GM12878 (cell line): ENCODE measurements at regions not wholly inside any gene's neighbourhood (a gene's known extent, or its start where the extent isn't known, plus 50 kb on each side); places are given as distances from the start of the nearest gene placed in this dataset.

Experiments
- ATAC-seq: fragments of 200-7000 bp; cut with Tn5 transposase; 3 replicates; pipeline ENCODE4 v1.9.1; 2020; ENCODE audit warnings: mild to moderate bottlenecking, moderate library complexity
- BruUV-seq: library from RNA; stranded (reverse); fragments of 400-500 nt; replicated peaks from 2 replicates; lab custom pipeline; 2021; lab: Mats Ljungman, UMichigan
- CTCF ChIA-PET: fragments of 300-600 bp; sonication (Branson Sonifier 250); formaldehyde crosslinking; extraction: SDS; loops from one replicate; lab custom pipeline; 2021; ENCODE audit warnings: inconsistent platforms; lab: Yijun Ruan, JAX
- POLR2A ChIA-PET: fragments of 350-600 bp; formaldehyde crosslinking; extraction: SDS; loops from one replicate; lab custom pipeline; 2021; ENCODE audit warnings: inconsistent platforms; lab: Charles Lee
- RAD21 ChIA-PET: fragments of 300-600 bp; sonication (Branson Sonifier 250); formaldehyde crosslinking; loops from one replicate; lab custom pipeline; 2023; ENCODE audit warnings: antibody characterized with exemption; ENCODE audit not compliant: unreplicated experiment; lab: Charles Lee
- SMC1A ChIA-PET: fragments of 300-600 bp; sonication (Branson Sonifier 250); formaldehyde crosslinking; loops from one replicate; lab custom pipeline; 2023; ENCODE audit not compliant: unreplicated experiment, uncharacterized antibody; lab: Charles Lee
- DNase-seq: peaks from one replicate; pipeline ENCODE4 v3.0.0-alpha.2; 2011; ENCODE audit warnings: low read depth, low spot score
- FAIRE-seq: peaks from 3 replicates; lab custom pipeline; 2011; peaks lifted over from hg19 to GRCh38; lab: Jason Lieb, UNC
- H2AFZ ChIP-seq: 2 replicates; pipeline ENCODE4 v1.6.0; 2011; ENCODE audit warnings: low read depth, low read length, control low read depth; ENCODE audit not compliant: control insufficient read depth
- H3K27ac ChIP-seq: 2 replicates; pipeline ENCODE4 v1.5.1; 2011; ENCODE audit warnings: control low read depth; ENCODE audit not compliant: control insufficient read depth, insufficient read depth
- H3K27me3 ChIP-seq, 2 experiments: replicated peaks in 1 of 2; 2 replicates each; pipeline versions ENCODE4 v1.6.0 to v1.6.1; 2011; ENCODE audit warnings: low read length in 1 of 2; ENCODE audit not compliant: control insufficient read depth in 2 of 2, insufficient read depth in 2 of 2
- H3K36me3 ChIP-seq, 2 experiments: 2 replicates each; pipeline ENCODE4 v1.5.1; 2011; ENCODE audit warnings: low read length in 1 of 2; ENCODE audit not compliant: control insufficient read depth in 2 of 2, insufficient read depth in 2 of 2
- H3K4me1 ChIP-seq: 2 replicates; pipeline ENCODE4 v1.6.1; 2011; ENCODE audit warnings: mild to moderate bottlenecking, low read length, moderate library complexity, mixed read lengths; ENCODE audit not compliant: control insufficient read depth, insufficient read depth
- H3K4me2 ChIP-seq: 2 replicates; pipeline ENCODE4 v1.6.0; 2011; ENCODE audit warnings: control low read depth; ENCODE audit not compliant: control insufficient read depth, insufficient read depth
- H3K4me3 ChIP-seq: fragments of 200-600 bp; sonication (generic); 2 replicates; pipeline ENCODE4 v1.5.1; 2016
- H3K79me2 ChIP-seq: 2 replicates; pipeline ENCODE4 v1.6.0; 2011; ENCODE audit warnings: low read length; ENCODE audit not compliant: control insufficient read depth, insufficient read depth
- H3K9ac ChIP-seq: 2 replicates; pipeline ENCODE4 v1.8.0; 2011; ENCODE audit warnings: low read length, control low read depth, mixed read lengths; ENCODE audit not compliant: control insufficient read depth, insufficient read depth
- H3K9me3 ChIP-seq: replicated peaks from 3 replicates; pipeline ENCODE4 v1.5.1; 2011; ENCODE audit warnings: mild to moderate bottlenecking, low read length; ENCODE audit not compliant: control insufficient read depth, insufficient read depth
- H4K20me1 ChIP-seq: 2 replicates; pipeline ENCODE4 v1.6.0; 2011; ENCODE audit not compliant: control insufficient read depth, insufficient read depth
- BCLAF1 ChIP-seq: fragments of 450-650 bp; IDR thresholded peaks from 2 replicates; pipeline ENCODE4 v1.6.1; 2017; ENCODE audit warnings: antibody characterized with exemption, mild to moderate bottlenecking, moderate library complexity
- CTCF ChIP-seq, 3 experiments: IDR thresholded peaks in 2 of 3; conservative IDR thresholded peaks in 1 of 3; 2 replicates each; pipeline ENCODE4 v1.5.1; 2011; ENCODE audit warnings: low read depth in 3 of 3, low read length in 3 of 3, mild to moderate bottlenecking in 3 of 3, control low read depth in 2 of 3, moderate library complexity in 2 of 3, inconsistent platforms in 1 of 3, mixed read lengths in 1 of 3; ENCODE audit not compliant: control insufficient read depth in 2 of 3, insufficient read depth in 1 of 3; ENCODE audit errors: extremely low read depth in 1 of 3
- KDM1A ChIP-seq: fragments of 200-600 bp; sonication (generic); IDR thresholded peaks from 2 replicates; pipeline ENCODE4 v1.6.1; 2016; ENCODE audit warnings: borderline replicate concordance
- KLF5 ChIP-seq: fragments of 450-650 bp; IDR thresholded peaks from 2 replicates; pipeline ENCODE4 v1.6.1; 2014; ENCODE audit warnings: mild to moderate bottlenecking; ENCODE audit not compliant: partially characterized antibody
- MEF2A ChIP-seq: IDR thresholded peaks from 2 replicates; pipeline ENCODE4 v1.6.1; 2011; ENCODE audit warnings: low read depth, mild to moderate bottlenecking, low read length, moderate library complexity; ENCODE audit not compliant: insufficient read depth
- NR2F1 ChIP-seq: fragments of 450-650 bp; conservative IDR thresholded peaks from 2 replicates; pipeline ENCODE4 v1.6.1; 2017; ENCODE audit warnings: mild to moderate bottlenecking
- PAX8 ChIP-seq: fragments of 450-650 bp; IDR thresholded peaks from 2 replicates; pipeline ENCODE4 v1.6.1; 2017; ENCODE audit warnings: mild to moderate bottlenecking, moderate library complexity
- PKNOX1 ChIP-seq: fragments of 450-650 bp; IDR thresholded peaks from 2 replicates; pipeline ENCODE4 v1.6.1; 2016; ENCODE audit warnings: mild to moderate bottlenecking
- PML ChIP-seq: IDR thresholded peaks from 2 replicates; pipeline ENCODE4 v1.6.1; 2012; ENCODE audit warnings: low read length, inconsistent platforms
- RB1 ChIP-seq: fragments of 450-650 bp; formaldehyde crosslinking; IDR thresholded peaks from 2 replicates; pipeline ENCODE4 v1.6.1; 2017; ENCODE audit warnings: mild to moderate bottlenecking, borderline replicate concordance
- RBBP5 ChIP-seq: fragments of 200-600 bp; sonication (generic); conservative IDR thresholded peaks from 2 replicates; pipeline ENCODE4 v1.6.1; 2016
- RFX5 ChIP-seq: IDR thresholded peaks from 2 replicates; pipeline ENCODE4 v1.6.1; 2011; ENCODE audit warnings: low read depth, low read length, improper control_type of control experiment
- SMAD5 ChIP-seq: IDR thresholded peaks from 2 replicates; pipeline ENCODE4 v1.6.1; 2016; ENCODE audit warnings: antibody characterized with exemption, low read depth
- TCF7 ChIP-seq: IDR thresholded peaks from 2 replicates; pipeline ENCODE4 v1.6.1; 2014; ENCODE audit warnings: antibody characterized with exemption, borderline replicate concordance
- ZNF207 ChIP-seq: fragments of 450-650 bp; IDR thresholded peaks from 2 replicates; pipeline ENCODE4 v1.6.1; 2014; ENCODE audit warnings: antibody characterized with exemption, mild to moderate bottlenecking, borderline replicate concordance
- ZNF622 ChIP-seq: fragments of 450-650 bp; IDR thresholded peaks from 2 replicates; pipeline ENCODE4 v1.6.1; 2017; ENCODE audit warnings: mild to moderate bottlenecking, inconsistent platforms
- ZZZ3 ChIP-seq: IDR thresholded peaks from 2 replicates; pipeline ENCODE4 v1.6.1; 2011; ENCODE audit warnings: low read depth; ENCODE audit not compliant: control insufficient read depth, insufficient read length
- WGBS: methylation state at CpG from one replicate; pipeline ENCODE4 v1.1.6; 2016; ENCODE audit warnings: low lambda C conversion rate; ENCODE audit not compliant: insufficient replicate concordance, insufficient coverage; ENCODE audit errors: missing lambda C conversion rate; 5-methylcytosine and 5-hydroxymethylcytosine counted together
- in situ Hi-C: fragments of 300-500 bp; cut with MboI; formaldehyde crosslinking; loops from 9 replicates; pipeline ENCODE4 v1.14.3; 2018; ENCODE audit warnings: mixed read lengths
- intact Hi-C: fragments of 100-400 bp; cut with micrococcal nuclease; formaldehyde crosslinking; loops from one replicate; pipeline ENCODE4 v1.14.2; 2022; ENCODE audit not compliant: unreplicated experiment
- TF ChIP-seq, protein P1 (sequence below): IDR thresholded peaks from 2 replicates; pipeline ENCODE4 v1.6.1; 2012; ENCODE audit warnings: low read depth, low read length, improper control_type of control experiment

- H2AFZ ChIP-seq, result no peak overlapping the region
- POLR2A ChIA-PET, result no interaction called here
- RAD21 ChIA-PET, result no interaction called here
- H3K27ac ChIP-seq, result no peak overlapping the region
- H3K4me1 ChIP-seq, result no peaks in the 10 kb centered on the region
- 42% methylated on average over 7 of the region's 7 CpGs for WGBS
- no peaks in the 10 kb centered on the region for H3K79me2 ChIP-seq
- no peak for DNase-seq
- H3K9ac ChIP-seq, result no peak overlapping the region
- CTCF ChIA-PET, result no interaction called here
- no peak for FAIRE-seq
- no peak for TF ChIP-seq BCLAF1
- TF ChIP-seq NR2F1, result no peak
- no peak for TF ChIP-seq RB1
- no peak for TF ChIP-seq ZZZ3
- no peak for TF ChIP-seq PAX8
- no peak for TF ChIP-seq TCF7
- TF ChIP-seq KLF5, result no peak
- no peak for TF ChIP-seq CTCF (IDR thresholded peaks at IDR 0.05 in 2 of 3, conservative IDR thresholded peaks at IDR 0.05 in 1 of 3; ENCODE audit: control insufficient read depth in 2 of 3, extremely low read depth in 1 of 3, insufficient read depth in 1 of 3, low read depth in 3 of 3, low read length in 3 of 3)
- no peak for TF ChIP-seq ZNF207
- no peak for TF ChIP-seq PML
- TF ChIP-seq KDM1A, result no peak
- no peak for TF ChIP-seq MEF2A
- TF ChIP-seq, protein P1, sequence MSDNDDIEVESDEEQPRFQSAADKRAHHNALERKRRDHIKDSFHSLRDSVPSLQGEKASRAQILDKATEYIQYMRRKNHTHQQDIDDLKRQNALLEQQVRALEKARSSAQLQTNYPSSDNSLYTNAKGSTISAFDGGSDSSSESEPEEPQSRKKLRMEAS, result no peak
- no peak for TF ChIP-seq SMAD5
- TF ChIP-seq RFX5, result no peak
- TF ChIP-seq PKNOX1, result no peak
- no peak for TF ChIP-seq ZNF622
- no peak for TF ChIP-seq RBBP5
- TF ChIP-seq, all 136 proteins: peak for 0
- ATAC-seq, result no peak
- H3K36me3 ChIP-seq, result no peaks in the 10 kb centered on the region
- H3K9me3 ChIP-seq, result no peaks in the 10 kb centered on the region
- H4K20me1 ChIP-seq, result no peaks in the 10 kb centered on the region
- no peaks in the 10 kb centered on the region for H3K27me3 ChIP-seq
- no peak overlapping the region for H3K4me3 ChIP-seq
- SMC1A ChIA-PET, result no interaction called here
- H3K4me2 ChIP-seq, result no peak overlapping the region
- intact Hi-C loops, result loop anchor here (5.0 kb wide), 1 partner anchor 48 kb away; no protein-coding TSS in a partner anchor
- in situ Hi-C loops, result no loop called here
- no TSS peak for BruUV-seq
These were observed 135.1 kb upstream of the MAGI3 start for GRCh38 chr1:113255038-113255719.
